CD14-positive monocyte (primary cell): ENCODE measurements at regions not wholly inside any gene's neighbourhood (a gene's known extent, or its start where the extent isn't known, plus 50 kb on each side); places are given as distances from the start of the nearest gene placed in this dataset.

Experiments used
- DNase-seq, 3 donors: peaks; one replicate each; pipeline ENCODE4 v3.0.0-alpha.2; 2011 to 2022
- H2AFZ ChIP-seq: 2 replicates; pipeline ENCODE4 v1.6.0; 2012; ENCODE audit warnings: mild to moderate bottlenecking, low read depth, low read length, inconsistent platforms; ENCODE audit not compliant: insufficient read depth, poor library complexity, severe bottlenecking
- H3K27ac ChIP-seq, 2 donors: 1 replicate in 1 of 2; 2 replicates in 1 of 2; pipeline ENCODE4 v1.5.1; 2012 to 2013; ENCODE audit warnings: low read length in 2 of 2, control low read depth in 1 of 2, inconsistent platforms in 1 of 2, low read depth in 1 of 2, mild to moderate bottlenecking in 1 of 2
- H3K27me3 ChIP-seq, 2 donors: one replicate each; pipeline versions ENCODE4 v1.6.0 to v1.6.1; 2011 to 2013; ENCODE audit warnings: low read length in 2 of 2; ENCODE audit not compliant: control insufficient read depth in 2 of 2, insufficient read depth in 2 of 2
- H3K36me3 ChIP-seq, 2 donors: replicated peaks in 1 of 2; 1 replicate in 1 of 2; 2 replicates in 1 of 2; pipeline versions ENCODE4 v1.5.1 to v1.6.1; 2012 to 2013; ENCODE audit warnings: low read length in 2 of 2, control low read depth in 1 of 2, inconsistent platforms in 1 of 2, mild to moderate bottlenecking in 1 of 2; ENCODE audit not compliant: insufficient read depth in 2 of 2, control insufficient read depth in 1 of 2
- H3K4me1 ChIP-seq, 2 donors: 1 replicate in 1 of 2; 2 replicates in 1 of 2; pipeline versions ENCODE4 v1.5.1 to v1.6.1; 2012 to 2013; ENCODE audit warnings: low read length in 2 of 2, control low read depth in 1 of 2, inconsistent platforms in 1 of 2, mild to moderate bottlenecking in 1 of 2, moderate library complexity in 1 of 2; ENCODE audit not compliant: insufficient read depth in 2 of 2, control insufficient read depth in 1 of 2
- H3K4me2 ChIP-seq: replicated peaks from 2 replicates; pipeline ENCODE3; 2012; ENCODE audit warnings: low read length, moderate library complexity, mild to moderate bottlenecking; ENCODE audit not compliant: poor library complexity, severe bottlenecking; ENCODE audit errors: extremely low read depth
- H3K4me3 ChIP-seq, 3 experiments: fragments of 200-600 bp in 1 of 3; sonication (generic) in 1 of 3; replicated peaks in 1 of 3; 1 replicate in 2 of 3; 2 replicates in 1 of 3; pipeline ENCODE4 v1.5.1; 2011 to 2013; ENCODE audit warnings: low read length in 3 of 3, mild to moderate bottlenecking in 3 of 3, control low read depth in 2 of 3, low read depth in 2 of 3, inconsistent platforms in 1 of 3, moderate library complexity in 1 of 3
- H3K79me2 ChIP-seq: 2 replicates; pipeline ENCODE4 v1.6.0; 2012; ENCODE audit warnings: mild to moderate bottlenecking, control low read depth, inconsistent platforms, low read length, moderate library complexity; ENCODE audit not compliant: insufficient read depth
- H3K9ac ChIP-seq: 2 replicates; pipeline ENCODE4 v1.6.0; 2017; ENCODE audit warnings: low read length, mild to moderate bottlenecking; ENCODE audit not compliant: insufficient read depth, poor library complexity, severe bottlenecking
- H3K9me3 ChIP-seq, 2 donors: replicated peaks in 1 of 2; 1 replicate in 1 of 2; 2 replicates in 1 of 2; pipeline versions ENCODE4 v1.5.1 to v1.6.1; 2012 to 2013; ENCODE audit warnings: low read length in 2 of 2, control low read depth in 1 of 2; ENCODE audit not compliant: control insufficient read depth in 1 of 2, insufficient read depth in 1 of 2
- H4K20me1 ChIP-seq: 2 replicates; pipeline ENCODE4 v1.6.0; 2012; ENCODE audit warnings: mild to moderate bottlenecking, low read length, control low read depth, moderate library complexity; ENCODE audit not compliant: insufficient read depth
- H3K27ac Mint-ChIP-seq, 7 donors: one replicate each; pipeline ENCODE4 v1.8.0; 2020; ENCODE audit warnings: mild to moderate bottlenecking in 7 of 7, mixed read lengths in 7 of 7, moderate library complexity in 6 of 7, inconsistent platforms in 2 of 7
- H3K27me3 Mint-ChIP-seq, 3 donors: one replicate each; pipeline ENCODE4 v1.8.0; 2021 to 2022; ENCODE audit warnings: low read depth in 3 of 3, mild to moderate bottlenecking in 3 of 3, mixed read lengths in 3 of 3, moderate library complexity in 3 of 3, inconsistent platforms in 1 of 3
- H3K36me3 Mint-ChIP-seq, 2 donors: one replicate each; pipeline ENCODE4 v1.8.0; 2020; ENCODE audit warnings: mixed read lengths in 2 of 2, inconsistent platforms in 1 of 2, mild to moderate bottlenecking in 1 of 2
- H3K4me1 Mint-ChIP-seq: one replicate; pipeline ENCODE4 v1.8.0; 2020; ENCODE audit warnings: mild to moderate bottlenecking, mixed read lengths
- H3K4me3 Mint-ChIP-seq, 2 donors: one replicate each; pipeline ENCODE4 v1.8.0; 2020; ENCODE audit warnings: mild to moderate bottlenecking in 2 of 2, mixed read lengths in 2 of 2, moderate library complexity in 1 of 2
- H3K9me3 Mint-ChIP-seq, 7 donors: one replicate each; pipeline ENCODE4 v1.8.0; 2020 to 2022; ENCODE audit warnings: mixed read lengths in 7 of 7, mild to moderate bottlenecking in 6 of 7, moderate library complexity in 6 of 7, inconsistent platforms in 2 of 7
- WGBS: methylation state at CpG from one replicate; pipeline ENCODE4 v1.1.5; 2013; ENCODE audit warnings: missing lambda C conversion rate; ENCODE audit not compliant: insufficient coverage; 5-methylcytosine and 5-hydroxymethylcytosine counted together
- intact Hi-C, 2 donors: fragments of 100-400 bp; cut with micrococcal nuclease; formaldehyde crosslinking; loops; one replicate each; pipeline versions ENCODE4 v1.15.0 to v1.15.1; 2023
- TF ChIP-seq, protein P1 (sequence below): fragments of 200-600 bp; IDR thresholded peaks from one replicate; pipeline ENCODE4 v1.8.0; 2022; ENCODE audit warnings: antibody characterized with exemption, mild to moderate bottlenecking

DNA sequence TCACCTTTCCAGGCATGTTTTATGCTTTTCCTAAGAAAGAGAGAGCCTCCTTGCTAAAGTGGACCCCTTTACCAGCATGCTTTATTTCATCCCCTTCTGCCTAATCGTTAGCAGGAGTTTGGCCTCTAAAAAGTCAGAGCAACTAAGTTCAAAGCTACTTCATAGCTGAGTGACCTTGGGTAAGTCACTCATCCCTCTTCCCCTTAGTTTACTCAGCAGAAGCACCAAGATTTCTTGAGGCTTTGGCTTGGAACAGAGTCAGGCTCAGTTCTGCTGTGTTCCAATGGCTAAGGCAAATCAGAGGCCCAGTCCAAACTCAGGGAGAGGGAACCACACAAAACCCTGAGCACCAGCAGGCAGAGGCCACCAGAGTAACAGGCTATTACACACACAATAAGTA is 254.9 kb downstream of the TJP1 start:
- H3K4me3 Mint-ChIP-seq, result peak overlapping the region in 1 of 2 donors; percentile 56
- no peak for DNase-seq
- H4K20me1 ChIP-seq, result no peaks in the 10 kb centered on the region
- peaks cover 0 to 10% of the 10 kb centered on the region in 2 donors for H3K9me3 ChIP-seq
- no peaks in the 10 kb centered on the region for H3K36me3 ChIP-seq
- no peak overlapping the region for H3K27ac ChIP-seq
- no peak overlapping the region for H3K4me3 ChIP-seq
- TF ChIP-seq, protein P1, sequence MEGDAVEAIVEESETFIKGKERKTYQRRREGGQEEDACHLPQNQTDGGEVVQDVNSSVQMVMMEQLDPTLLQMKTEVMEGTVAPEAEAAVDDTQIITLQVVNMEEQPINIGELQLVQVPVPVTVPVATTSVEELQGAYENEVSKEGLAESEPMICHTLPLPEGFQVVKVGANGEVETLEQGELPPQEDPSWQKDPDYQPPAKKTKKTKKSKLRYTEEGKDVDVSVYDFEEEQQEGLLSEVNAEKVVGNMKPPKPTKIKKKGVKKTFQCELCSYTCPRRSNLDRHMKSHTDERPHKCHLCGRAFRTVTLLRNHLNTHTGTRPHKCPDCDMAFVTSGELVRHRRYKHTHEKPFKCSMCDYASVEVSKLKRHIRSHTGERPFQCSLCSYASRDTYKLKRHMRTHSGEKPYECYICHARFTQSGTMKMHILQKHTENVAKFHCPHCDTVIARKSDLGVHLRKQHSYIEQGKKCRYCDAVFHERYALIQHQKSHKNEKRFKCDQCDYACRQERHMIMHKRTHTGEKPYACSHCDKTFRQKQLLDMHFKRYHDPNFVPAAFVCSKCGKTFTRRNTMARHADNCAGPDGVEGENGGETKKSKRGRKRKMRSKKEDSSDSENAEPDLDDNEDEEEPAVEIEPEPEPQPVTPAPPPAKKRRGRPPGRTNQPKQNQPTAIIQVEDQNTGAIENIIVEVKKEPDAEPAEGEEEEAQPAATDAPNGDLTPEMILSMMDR, result no peak
- peaks cover 37 to 45% (median 41%) of the 10 kb centered on the region in 3 donors for H3K27me3 Mint-ChIP-seq
- peaks cover 42% of the 10 kb centered on the region in 2 donors for H3K27me3 ChIP-seq
- intact Hi-C loops, result no loop called here
- no peak overlapping the region for H3K4me2 ChIP-seq
- no peaks in the 10 kb centered on the region for H3K4me1 ChIP-seq
- H3K79me2 ChIP-seq, result no peaks in the 10 kb centered on the region
- H2AFZ ChIP-seq, result no peak overlapping the region
- WGBS, result no CpG with 5 or more reads among the region's 1 CpG
- peaks cover 2% of the 10 kb centered on the region in 2 donors for H3K36me3 Mint-ChIP-seq
- H3K27ac Mint-ChIP-seq, result no peak overlapping the region
- no peaks in the 10 kb centered on the region for H3K4me1 Mint-ChIP-seq
- H3K9ac ChIP-seq, result no peak overlapping the region
- H3K9me3 Mint-ChIP-seq, result peaks cover 3 to 27% (median 12%) of the 10 kb centered on the region in 7 donors

DNA sequence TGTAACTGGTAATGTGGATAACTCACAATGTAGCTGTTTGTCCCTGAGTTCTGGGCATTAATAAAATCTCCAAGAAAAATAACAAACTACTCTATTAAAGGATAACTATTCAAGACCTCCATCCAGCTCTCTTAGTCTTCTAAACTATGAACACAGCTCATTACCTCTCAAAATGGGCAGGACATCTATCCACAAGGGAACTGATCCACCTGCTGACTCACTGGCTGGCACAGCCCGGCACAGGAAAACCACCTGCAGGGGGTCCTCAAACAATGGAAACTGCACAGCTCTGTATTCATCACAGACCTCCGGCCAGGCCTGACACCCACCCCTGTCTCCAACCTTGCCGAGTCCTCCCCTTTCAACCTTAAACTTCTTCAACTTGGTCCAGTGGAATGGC is 255.4 kb downstream of the TJP1 start:
- peaks cover 2% of the 10 kb centered on the region in 2 donors for H3K36me3 Mint-ChIP-seq
- DNase-seq, result no peak
- H3K9me3 Mint-ChIP-seq, result peaks cover 3 to 27% (median 9%) of the 10 kb centered on the region in 7 donors
- H3K9me3 ChIP-seq, result peaks cover 0 to 6% of the 10 kb centered on the region in 2 donors
- H3K27me3 ChIP-seq, result peaks cover 37 to 38% of the 10 kb centered on the region in 2 donors
- H3K27me3 Mint-ChIP-seq, result peaks cover 33 to 41% (median 37%) of the 10 kb centered on the region in 3 donors
- TF ChIP-seq, protein P1, result no peak
- H3K4me2 ChIP-seq, result no peak overlapping the region
- H3K4me1 ChIP-seq, result no peaks in the 10 kb centered on the region
- H3K4me1 Mint-ChIP-seq, result no peaks in the 10 kb centered on the region
- H3K27ac Mint-ChIP-seq, result no peak overlapping the region
- peak overlapping the region in 1 of 2 donors; percentile 28 for H3K4me3 Mint-ChIP-seq
- H4K20me1 ChIP-seq, result no peaks in the 10 kb centered on the region
- H3K4me3 ChIP-seq, result no peak overlapping the region
- no peak overlapping the region for H3K9ac ChIP-seq
- no peak overlapping the region for H3K27ac ChIP-seq
- H2AFZ ChIP-seq, result no peak overlapping the region
- intact Hi-C loops, result no loop called here
- 78% methylated on average over 3 of the region's 3 CpGs for WGBS
- H3K79me2 ChIP-seq, result no peaks in the 10 kb centered on the region
- no peaks in the 10 kb centered on the region for H3K36me3 ChIP-seq
